ENCODE measurements at regions not wholly inside any gene's neighbourhood (a gene's known extent, or its start where the extent isn't known, plus 50 kb on each side); places are given as distances from the start of the nearest gene placed in this dataset.

DNA sequence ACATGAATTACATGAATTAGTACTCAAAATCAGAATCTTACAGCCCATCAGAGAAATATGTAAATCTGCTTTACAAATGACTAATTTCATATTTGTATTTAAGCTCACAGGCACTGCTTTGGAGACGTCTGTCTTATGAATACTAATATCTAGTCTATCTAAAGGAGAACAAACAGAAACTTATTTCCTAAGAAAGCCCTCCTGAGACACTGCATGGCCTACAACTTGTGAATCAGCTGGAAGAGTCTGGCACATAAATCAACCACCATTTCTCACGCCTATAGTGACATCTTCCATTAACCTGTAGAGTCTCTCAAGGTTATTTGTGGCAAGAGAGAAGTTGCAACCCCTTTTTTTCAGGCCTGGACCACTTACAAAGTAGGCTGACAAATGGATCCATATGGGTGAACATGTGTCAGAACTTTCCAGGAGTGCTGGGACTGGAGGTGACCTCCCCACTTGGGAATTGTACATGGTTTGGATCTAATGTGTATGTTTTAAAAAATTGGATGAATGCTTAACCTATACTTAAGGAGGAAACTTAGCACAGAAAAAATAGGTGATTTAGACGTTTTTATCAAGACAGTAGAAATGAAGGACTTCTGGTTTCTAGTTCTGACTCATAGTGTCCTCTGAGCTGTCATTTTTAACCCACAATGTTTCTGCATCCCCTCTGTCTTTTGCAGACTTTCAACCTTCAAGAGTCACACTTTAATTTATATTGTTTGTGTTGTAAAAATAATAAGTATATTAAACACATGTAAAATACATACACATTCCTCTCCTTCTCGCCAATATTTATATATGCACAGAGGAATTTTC lies 83.2 kb upstream of the ARHGAP24 start:
- TF ChIP-seq, protein P1, sequence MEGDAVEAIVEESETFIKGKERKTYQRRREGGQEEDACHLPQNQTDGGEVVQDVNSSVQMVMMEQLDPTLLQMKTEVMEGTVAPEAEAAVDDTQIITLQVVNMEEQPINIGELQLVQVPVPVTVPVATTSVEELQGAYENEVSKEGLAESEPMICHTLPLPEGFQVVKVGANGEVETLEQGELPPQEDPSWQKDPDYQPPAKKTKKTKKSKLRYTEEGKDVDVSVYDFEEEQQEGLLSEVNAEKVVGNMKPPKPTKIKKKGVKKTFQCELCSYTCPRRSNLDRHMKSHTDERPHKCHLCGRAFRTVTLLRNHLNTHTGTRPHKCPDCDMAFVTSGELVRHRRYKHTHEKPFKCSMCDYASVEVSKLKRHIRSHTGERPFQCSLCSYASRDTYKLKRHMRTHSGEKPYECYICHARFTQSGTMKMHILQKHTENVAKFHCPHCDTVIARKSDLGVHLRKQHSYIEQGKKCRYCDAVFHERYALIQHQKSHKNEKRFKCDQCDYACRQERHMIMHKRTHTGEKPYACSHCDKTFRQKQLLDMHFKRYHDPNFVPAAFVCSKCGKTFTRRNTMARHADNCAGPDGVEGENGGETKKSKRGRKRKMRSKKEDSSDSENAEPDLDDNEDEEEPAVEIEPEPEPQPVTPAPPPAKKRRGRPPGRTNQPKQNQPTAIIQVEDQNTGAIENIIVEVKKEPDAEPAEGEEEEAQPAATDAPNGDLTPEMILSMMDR (IDR thresholded peaks at IDR 0.05): no peak
- TF ChIP-seq KDM1A (IDR thresholded peaks at IDR 0.05; ENCODE audit: low read depth) (no peak), POLR2A (IDR thresholded peaks at IDR 0.05; ENCODE audit: low read length) (no peak)
